HUES64 (cell line): ENCODE measurements at regions not wholly inside any gene's neighbourhood (a gene's known extent, or its start where the extent isn't known, plus 50 kb on each side); places are given as distances from the start of the nearest gene placed in this dataset.

Experiments
- H3K27ac ChIP-seq: 2 replicates; pipeline ENCODE4 v1.7.0; 2013; ENCODE audit warnings: low read depth, low read length, inconsistent platforms
- H3K27me3 ChIP-seq: 2 replicates; pipeline ENCODE4 v1.6.1; 2013; ENCODE audit warnings: mild to moderate bottlenecking, low read length; ENCODE audit not compliant: insufficient read depth
- H3K36me3 ChIP-seq: 2 replicates; pipeline ENCODE4 v1.6.1; 2013; ENCODE audit warnings: mild to moderate bottlenecking, low read length; ENCODE audit not compliant: insufficient read depth
- H3K4me1 ChIP-seq: 2 replicates; pipeline ENCODE4 v1.6.1; 2013; ENCODE audit warnings: mild to moderate bottlenecking, low read length, moderate library complexity; ENCODE audit not compliant: insufficient read depth
- H3K4me3 ChIP-seq: 2 replicates; pipeline ENCODE4 v1.5.1; 2013; ENCODE audit warnings: mild to moderate bottlenecking, low read length, moderate library complexity
- H3K9ac ChIP-seq: 2 replicates; pipeline ENCODE4 v1.6.1; 2013; ENCODE audit warnings: mild to moderate bottlenecking, low read depth, low read length
- H3K9me3 ChIP-seq: 2 replicates; pipeline ENCODE4 v1.6.1; 2013; ENCODE audit warnings: low read depth, low read length; ENCODE audit not compliant: insufficient read depth
- WGBS: fragments of 150-250, 120-280 bp; methylation state at CpG from one replicate; pipeline ENCODE4 v1.1.7; 2013; ENCODE audit warnings: missing lambda C conversion rate; 5-methylcytosine and 5-hydroxymethylcytosine counted together

DNA sequence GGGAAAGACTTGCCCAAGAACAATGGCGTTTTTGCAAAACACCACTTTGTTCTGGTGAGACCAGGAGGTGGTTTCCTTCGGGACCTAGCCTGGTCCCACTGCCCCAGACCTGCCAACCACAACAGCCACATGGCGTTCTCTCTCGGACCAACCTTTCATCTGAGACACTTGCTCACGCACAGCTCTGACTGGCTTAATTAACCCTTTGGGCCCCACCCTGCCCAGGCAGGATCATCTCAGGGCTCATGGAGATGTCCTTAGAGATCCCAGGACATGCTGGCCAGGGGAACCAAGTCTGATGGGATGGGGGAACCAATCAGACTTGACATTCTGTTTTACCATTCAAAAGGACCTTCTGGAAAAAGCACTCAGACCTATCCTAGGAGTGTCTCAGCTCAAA is 97.8 kb upstream of the SLC2A1 start:
- H3K27me3 ChIP-seq: no peaks in the 10 kb centered on the region
- no peak overlapping the region for H3K9ac ChIP-seq
- H3K4me1 ChIP-seq: peaks cover 20% of the 10 kb centered on the region
- H3K4me3 ChIP-seq: no peak overlapping the region
- 84% methylated on average over 5 of the region's 5 CpGs for WGBS
- H3K9me3 ChIP-seq: no peaks in the 10 kb centered on the region
- H3K27ac ChIP-seq: no peak overlapping the region
- no peaks in the 10 kb centered on the region for H3K36me3 ChIP-seq

DNA sequence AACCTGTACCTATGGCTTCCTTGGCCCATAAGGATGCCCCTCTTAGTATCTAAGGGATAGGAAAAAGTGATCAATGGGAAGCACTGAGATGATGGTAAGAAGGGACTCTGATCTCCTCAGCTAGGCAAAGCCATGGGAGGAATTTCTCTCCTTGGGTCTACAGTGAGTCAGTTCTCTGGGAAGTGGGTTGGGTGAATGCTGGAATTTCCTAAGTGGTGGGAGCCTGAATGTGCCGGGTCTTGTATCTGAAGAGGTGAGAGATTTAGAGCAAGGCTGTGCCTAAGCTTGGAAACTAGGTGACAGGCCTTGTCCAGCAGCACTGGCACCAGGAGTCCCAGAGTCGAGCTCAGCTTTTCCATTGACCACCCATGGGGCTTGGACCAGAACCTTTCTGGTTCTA is 96.3 kb upstream of the SLC2A1 start:
- no peak overlapping the region for H3K27ac ChIP-seq
- H3K4me3 ChIP-seq: no peak overlapping the region
- peaks cover 20% of the 10 kb centered on the region for H3K4me1 ChIP-seq
- H3K36me3 ChIP-seq: no peaks in the 10 kb centered on the region
- H3K9ac ChIP-seq: no peak overlapping the region
- no peaks in the 10 kb centered on the region for H3K27me3 ChIP-seq
- no peaks in the 10 kb centered on the region for H3K9me3 ChIP-seq
- WGBS: 74% methylated on average over 2 of the region's 2 CpGs

DNA sequence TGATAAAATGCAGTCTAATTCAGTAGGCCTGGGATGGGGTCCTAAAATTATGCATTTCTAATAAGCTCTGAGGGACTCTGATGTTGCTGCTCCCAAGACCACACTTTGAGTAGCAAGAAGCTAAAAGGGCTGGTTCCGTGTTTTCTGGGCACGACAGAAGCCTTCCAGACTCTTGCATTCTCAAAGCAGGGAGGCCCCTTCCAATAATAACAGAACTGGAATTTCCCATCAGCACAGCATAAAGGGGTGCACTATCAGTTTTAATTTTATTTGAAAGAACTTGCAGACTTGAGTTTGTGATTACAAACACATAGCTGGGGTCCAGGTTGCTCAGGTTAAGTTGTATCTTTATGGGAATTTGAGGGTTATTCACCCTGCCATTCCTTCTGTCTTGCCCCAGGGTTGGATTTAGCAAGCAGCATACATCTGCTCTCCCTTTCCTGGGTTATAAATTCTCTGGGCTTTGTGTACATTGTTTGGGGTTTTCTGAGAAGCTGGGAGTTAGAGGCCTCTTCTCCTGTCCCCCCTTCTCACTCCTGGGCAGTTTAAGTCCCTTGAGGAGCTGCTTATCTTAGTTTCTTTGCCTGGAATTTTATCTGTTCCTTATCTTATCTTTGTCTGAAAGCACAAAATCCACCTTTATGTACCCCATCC is 94.2 kb upstream of the SLC2A1 start:
- Histone ChIP-seq H3K27ac (no peak overlapping the region), H3K36me3 (no peaks in the 10 kb centered on the region), H3K4me3 (no peak overlapping the region), H3K4me1 (peaks cover 3% of the 10 kb centered on the region; the same call in 1 of the 2 replicates), H3K9me3 (no peaks in the 10 kb centered on the region), H3K27me3 (no peaks in the 10 kb centered on the region), H3K9ac (no peak overlapping the region)
- WGBS: 94% methylated on average over 2 of the region's 2 CpGs

DNA sequence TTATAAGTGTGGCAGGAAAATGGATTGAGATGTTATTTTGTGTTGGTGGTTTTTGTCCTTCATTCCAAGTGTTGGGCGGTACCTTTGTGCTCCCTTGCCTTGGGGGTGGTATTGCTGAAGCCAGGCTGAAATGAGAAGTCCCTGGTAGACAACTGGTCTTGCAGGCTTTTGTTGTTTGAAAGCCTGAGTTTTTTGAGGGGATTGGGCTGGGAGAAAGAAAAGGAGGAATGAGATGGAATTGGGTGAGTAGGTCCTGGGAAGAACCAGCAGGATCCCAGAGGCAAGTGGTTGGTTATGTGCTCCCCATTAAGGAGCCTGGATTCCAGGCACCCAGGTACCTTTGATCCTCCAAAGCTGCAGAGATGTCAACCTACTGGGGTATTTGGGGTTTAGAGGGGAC is 93.7 kb upstream of the SLC2A1 start:
- Histone ChIP-seq H3K4me3 (no peak overlapping the region), H3K27me3 (no peaks in the 10 kb centered on the region), H3K27ac (no peak overlapping the region), H3K9me3 (no peaks in the 10 kb centered on the region), H3K36me3 (no peaks in the 10 kb centered on the region), H3K4me1 (peaks cover 3% of the 10 kb centered on the region; the same call in 1 of the 2 replicates), H3K9ac (no peak overlapping the region)
- 94% methylated on average over 1 of the region's 1 CpG for WGBS

DNA sequence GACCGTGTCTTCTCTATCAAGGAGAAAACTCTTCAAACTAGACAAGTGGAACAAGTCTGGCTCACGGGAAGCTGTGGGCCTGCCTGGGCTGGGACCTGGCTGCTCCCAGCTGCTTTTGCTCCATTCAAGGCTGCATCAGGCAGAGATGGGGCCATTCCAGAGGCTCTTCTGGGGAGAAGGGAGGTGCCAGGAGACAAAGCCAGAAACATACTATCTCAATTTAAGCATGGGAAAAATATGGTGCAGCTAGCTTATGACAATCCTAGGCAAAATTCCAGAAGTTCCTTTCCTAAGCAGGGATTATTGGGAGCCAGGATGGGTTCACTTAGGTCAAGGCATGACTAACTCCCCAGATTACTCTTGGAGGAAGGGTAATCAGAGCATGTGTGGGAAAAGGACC is 90.8 kb upstream of the SLC2A1 start:
- Histone ChIP-seq H3K27ac (no peak overlapping the region), H3K9me3 (no peaks in the 10 kb centered on the region), H3K27me3 (no peaks in the 10 kb centered on the region), H3K4me1 (peaks cover 3% of the 10 kb centered on the region; the same call in 1 of the 2 replicates), H3K9ac (no peak overlapping the region), H3K4me3 (no peak overlapping the region), H3K36me3 (no peaks in the 10 kb centered on the region)
- WGBS: 90% methylated on average over 2 of the region's 2 CpGs

DNA sequence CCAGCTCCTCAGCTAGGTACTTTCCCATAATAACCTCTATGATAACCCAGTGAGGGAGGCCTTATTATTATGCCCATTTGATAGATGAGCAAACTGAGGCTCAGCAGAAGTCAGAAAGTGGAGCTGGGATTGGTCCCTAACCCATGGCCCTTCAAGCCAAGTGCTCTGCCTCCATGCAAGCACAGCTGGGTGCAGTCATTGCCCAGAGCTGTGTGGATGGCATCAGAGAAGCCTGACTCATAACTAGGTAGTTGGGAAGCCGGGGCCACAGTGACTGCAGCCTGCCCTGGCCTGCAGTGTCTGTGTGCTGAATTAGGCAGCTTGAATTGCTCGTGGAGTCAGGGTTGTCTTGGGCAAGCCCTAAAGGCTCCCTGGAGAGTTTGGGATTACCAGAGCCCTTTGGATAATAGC is 89.9 kb upstream of the SLC2A1 start:
- Histone ChIP-seq H3K36me3 (no peaks in the 10 kb centered on the region), H3K4me1 (peaks cover 3% of the 10 kb centered on the region; the same call in 1 of the 2 replicates), H3K27me3 (no peaks in the 10 kb centered on the region), H3K9me3 (no peaks in the 10 kb centered on the region), H3K4me3 (no peak overlapping the region), H3K27ac (no peak overlapping the region), H3K9ac (no peak overlapping the region)
- WGBS: 76% methylated on average over 2 of the region's 2 CpGs

DNA sequence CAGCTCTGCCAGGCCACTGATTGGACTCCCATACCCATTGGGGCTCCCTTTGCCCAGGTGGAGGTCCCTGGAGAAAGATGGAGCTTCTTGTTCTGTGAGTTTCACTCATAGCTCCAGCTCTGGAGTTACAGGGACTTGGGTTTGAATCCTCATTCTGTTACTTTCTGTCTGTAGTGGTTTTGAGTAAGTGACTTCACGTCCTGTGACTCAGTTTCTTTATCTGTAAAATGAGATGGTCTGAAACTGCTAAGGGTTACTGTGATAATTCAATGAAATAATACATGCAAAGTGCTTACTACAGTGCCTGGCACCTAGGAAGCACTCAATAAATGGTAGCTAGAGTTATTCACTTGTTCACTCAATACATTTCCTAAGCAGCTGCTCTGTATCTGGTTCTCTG is 88.5 kb upstream of the SLC2A1 start:
- Histone ChIP-seq H3K4me1 (peaks cover under 1% of the 10 kb centered on the region; the same call in 1 of the 2 replicates), H3K27ac (no peak overlapping the region), H3K27me3 (no peaks in the 10 kb centered on the region), H3K9me3 (no peaks in the 10 kb centered on the region), H3K36me3 (no peaks in the 10 kb centered on the region), H3K9ac (no peak overlapping the region), H3K4me3 (no peak overlapping the region)
- WGBS: 100% methylated on average over 1 of the region's 1 CpG

DNA sequence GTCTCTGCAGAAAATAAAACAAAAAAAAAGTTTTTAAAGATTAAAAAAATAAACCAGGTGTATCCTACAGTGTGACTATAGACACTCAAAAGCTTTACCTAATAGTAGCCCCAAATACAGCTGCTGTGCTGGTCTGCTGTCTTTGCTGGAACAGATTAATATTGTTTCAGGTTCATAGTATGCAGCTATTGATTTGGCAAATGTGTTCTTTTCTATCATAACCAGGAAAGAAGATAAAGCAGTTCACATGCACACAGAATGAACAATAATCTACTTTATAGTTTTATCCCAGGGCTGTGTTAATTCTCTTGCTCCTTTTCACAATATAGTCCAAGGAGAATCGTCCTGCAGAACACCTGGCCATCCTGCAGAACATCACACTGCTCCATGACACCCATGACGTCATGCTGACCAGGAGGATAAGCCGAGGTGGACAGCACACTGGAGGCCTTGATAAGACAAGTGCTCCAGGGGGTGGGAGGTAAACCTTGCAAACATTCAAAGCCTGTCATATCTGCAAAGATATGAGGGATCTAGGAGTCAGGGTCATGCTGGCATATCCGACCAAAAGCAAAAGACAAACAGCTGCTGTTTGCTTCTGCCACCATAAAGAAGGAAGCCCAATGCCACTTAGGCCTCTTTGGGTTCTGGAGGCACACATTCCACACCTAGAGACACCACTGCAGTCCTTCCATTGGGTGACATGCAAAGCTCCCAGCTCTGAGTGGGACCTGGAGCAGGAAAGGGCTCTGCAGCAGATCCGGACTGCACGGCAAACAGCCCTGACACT is 86.1 kb upstream of the SLC2A1 start:
- no peaks in the 10 kb centered on the region for H3K4me1 ChIP-seq

DNA sequence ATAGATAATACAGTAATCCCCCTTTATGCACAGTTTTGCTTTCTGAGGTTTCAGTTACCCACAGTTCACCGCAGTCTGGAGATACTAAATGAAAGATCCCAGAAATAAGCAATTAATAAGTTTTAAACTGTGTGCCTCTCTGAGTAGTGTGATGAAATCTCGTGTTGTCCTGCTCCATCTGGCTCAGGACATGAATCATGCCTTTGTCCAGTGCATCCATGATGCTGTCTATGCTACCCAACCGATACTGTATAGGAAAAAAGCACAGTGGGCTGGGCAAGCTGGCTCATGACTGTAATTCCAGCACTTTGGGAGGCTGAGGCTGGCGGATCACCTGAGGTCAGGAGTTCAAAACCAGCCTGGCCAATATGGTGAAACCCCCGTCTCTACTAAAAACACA is 85.0 kb upstream of the SLC2A1 start:
- no peak overlapping the region for H3K9ac ChIP-seq
- H3K4me1 ChIP-seq: peaks cover 9% of the 10 kb centered on the region
- H3K4me3 ChIP-seq: no peak overlapping the region
- H3K36me3 ChIP-seq: no peaks in the 10 kb centered on the region
- H3K27ac ChIP-seq: no peak overlapping the region
- H3K27me3 ChIP-seq: no peaks in the 10 kb centered on the region
- 93% methylated on average over 5 of the region's 5 CpGs for WGBS
- no peaks in the 10 kb centered on the region for H3K9me3 ChIP-seq

More for the DNA sequence above, 86.1 kb upstream of the SLC2A1 start:
- no peak overlapping the region for H3K27ac ChIP-seq
- no peak overlapping the region for H3K9ac ChIP-seq
- H3K4me3 ChIP-seq: no peak overlapping the region
- 90% methylated on average over 6 of the region's 6 CpGs for WGBS
- no peaks in the 10 kb centered on the region for H3K27me3 ChIP-seq
- H3K36me3 ChIP-seq: no peaks in the 10 kb centered on the region
- H3K9me3 ChIP-seq: no peaks in the 10 kb centered on the region

DNA sequence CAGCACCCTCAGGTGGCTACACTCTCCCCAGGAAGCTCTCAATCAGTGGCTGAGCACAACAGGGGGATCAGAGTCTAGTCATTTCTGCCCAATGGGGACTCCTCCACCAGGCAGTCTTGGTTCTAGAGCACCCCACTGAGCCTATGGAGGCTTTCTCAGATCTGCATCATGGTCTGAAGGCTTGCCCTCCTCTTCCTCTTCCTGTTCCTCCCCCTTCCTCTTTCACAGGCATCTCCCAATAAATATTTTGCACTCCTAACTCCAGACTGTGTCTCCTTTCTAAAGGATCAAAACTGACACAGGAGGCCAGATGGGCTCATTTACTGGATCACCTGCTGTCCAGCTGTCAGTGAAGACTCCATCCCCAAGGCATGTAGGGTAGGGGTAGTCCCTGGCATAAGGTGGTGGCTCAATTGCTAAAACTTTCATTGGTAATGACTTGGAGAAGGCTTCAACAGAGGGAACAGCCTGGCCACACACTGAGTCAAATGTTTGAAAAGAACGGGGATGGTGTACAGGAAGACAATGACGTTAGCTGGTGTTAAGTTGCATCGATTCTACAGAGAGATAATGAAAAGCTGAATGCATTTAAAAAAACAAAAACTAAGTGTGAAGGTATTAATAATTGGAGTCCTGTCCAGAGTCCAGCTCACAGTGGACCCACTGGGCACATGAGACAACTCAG is 84.2 kb upstream of the SLC2A1 start:
- Histone ChIP-seq H3K9ac (no peak overlapping the region), H3K27me3 (no peaks in the 10 kb centered on the region), H3K4me3 (no peak overlapping the region), H3K9me3 (no peaks in the 10 kb centered on the region), H3K4me1 (peaks cover 9% of the 10 kb centered on the region), H3K36me3 (no peaks in the 10 kb centered on the region), H3K27ac (no peak overlapping the region)
- 94% methylated on average over 3 of the region's 3 CpGs for WGBS

DNA sequence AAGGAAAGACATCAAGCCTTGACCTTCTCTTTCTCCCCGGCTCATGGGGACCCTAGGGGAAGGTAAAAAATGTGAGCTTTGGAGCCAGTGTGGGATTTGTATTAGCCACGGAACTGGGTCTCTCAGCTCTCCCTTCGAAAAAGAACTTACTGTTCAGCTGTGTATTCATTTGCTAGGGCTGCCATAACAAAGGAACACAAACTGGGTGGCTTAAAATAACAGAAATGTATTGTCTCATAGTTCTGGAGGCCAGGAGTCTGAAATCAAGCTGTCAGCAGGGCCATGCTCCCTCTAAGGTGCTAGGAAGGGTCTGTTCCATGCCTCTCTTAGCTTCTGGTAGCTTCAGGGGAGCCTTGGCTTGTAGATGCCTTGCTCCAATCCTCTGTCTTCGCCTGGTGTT is 83.5 kb upstream of the SLC2A1 start:
- H3K9ac ChIP-seq: no peak overlapping the region
- H3K27ac ChIP-seq: no peak overlapping the region
- no peaks in the 10 kb centered on the region for H3K9me3 ChIP-seq
- no peak overlapping the region for H3K4me3 ChIP-seq
- WGBS: 90% methylated on average over 4 of the region's 4 CpGs
- no peaks in the 10 kb centered on the region for H3K27me3 ChIP-seq
- peaks cover 9% of the 10 kb centered on the region for H3K4me1 ChIP-seq
- no peaks in the 10 kb centered on the region for H3K36me3 ChIP-seq
